SU-DHL-6 (cell line): ENCODE measurements at regions not wholly inside any gene's neighbourhood (a gene's known extent, or its start where the extent isn't known, plus 50 kb on each side); places are given as distances from the start of the nearest gene placed in this dataset.

Source experiments
- CTCF ChIP-seq: fragments of 200-600 bp; sonication (generic); IDR thresholded peaks from one replicate; pipeline ENCODE4 v1.5.1; 2017; ENCODE audit warnings: antibody characterized with exemption, mild to moderate bottlenecking, low read length, moderate library complexity; ENCODE audit not compliant: insufficient read depth, poor library complexity, severe bottlenecking
- EZH2phosphoT487 ChIP-seq: fragments of 200-600 bp; sonication (generic), shearing (Covaris generic); conservative IDR thresholded peaks from 2 replicates; pipeline ENCODE4 v1.6.1; 2018; ENCODE audit warnings: mild to moderate bottlenecking, antibody characterized with exemption, low read length, moderate library complexity, mixed read lengths

DNA sequence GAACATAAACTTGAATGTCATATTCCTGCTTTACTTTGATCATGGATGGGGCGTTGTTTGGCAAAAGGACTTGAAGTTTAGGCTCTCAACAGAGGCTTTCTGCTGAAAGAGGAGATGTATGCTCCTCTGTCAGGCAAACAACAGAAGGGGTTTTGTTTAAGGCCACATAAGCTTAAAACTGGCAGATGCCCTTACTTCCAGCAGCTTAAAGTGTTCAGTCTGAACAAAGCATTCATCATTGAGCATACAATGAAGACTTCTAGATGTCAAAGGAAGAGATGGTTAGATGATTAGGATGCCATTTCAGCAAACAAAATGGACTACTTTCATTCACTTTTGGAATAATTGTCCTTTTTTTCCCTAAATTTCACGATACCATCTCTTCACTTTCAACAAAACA is 484.5 kb downstream of the SLITRK6 start:
- TF ChIP-seq CTCF = no peak
- TF ChIP-seq EZH2phosphoT487 = no peak
